Endothelial cell of umbilical vein (primary cell): ENCODE measurements at regions not wholly inside any gene's neighbourhood (a gene's known extent, or its start where the extent isn't known, plus 50 kb on each side); places are given as distances from the start of the nearest gene placed in this dataset. TPM values are rescaled to one million over a fixed set of nuclear protein-coding genes. Genes with fewer than 3 reads are reported as not detected.

ENCODE experiments used
- small RNA-seq: library from RNA; depleted of rRNA; stranded (forward); fragments of <200 nt; gene quantifications from one replicate; pipeline ENCODE3, GENCODE V24; 2012; ENCODE audit warnings: low replicate concordance, low read depth; ENCODE audit not compliant: insufficient read depth, insufficient read length

Small RNA genes in the stretch of these regions (small RNA-seq; reads per million reads assigned to genes)
- not detected for gene AC111193.1
